GM23338 (cell line): ENCODE measurements at regions not wholly inside any gene's neighbourhood (a gene's known extent, or its start where the extent isn't known, plus 50 kb on each side); places are given as distances from the start of the nearest gene placed in this dataset.

Experiments
- CREB1 ChIP-seq: fragments of 250-450 bp; sonication (Bioruptor Pico); IDR thresholded peaks from 2 replicates; pipeline ENCODE4 v1.5.0; 2020; ENCODE audit warnings: low read depth, mild to moderate bottlenecking, moderate library complexity
- EZH2 ChIP-seq: fragments of 200-600 bp; sonication (generic); IDR thresholded peaks from one replicate; pipeline ENCODE4 v1.8.0; 2017; ENCODE audit warnings: antibody characterized with exemption, mild to moderate bottlenecking, low read depth; ENCODE audit not compliant: unreplicated experiment
- JUNB ChIP-seq: IDR thresholded peaks from one replicate; pipeline ENCODE4 v1.6.1; 2016; ENCODE audit warnings: antibody characterized with exemption; ENCODE audit not compliant: unreplicated experiment
- POLR2AphosphoS5 ChIP-seq: IDR thresholded peaks from 2 replicates; pipeline ENCODE4 v1.6.1; 2016; ENCODE audit warnings: antibody characterized with exemption, low read depth
- TF ChIP-seq, protein P1 (sequence below), 2 experiments: fragments of 200-600 bp in 1 of 2; sonication (generic) in 1 of 2; conservative IDR thresholded peaks; 2 replicates each; pipeline versions ENCODE4 v1.5.1 to v1.6.1; 2016 to 2017; ENCODE audit warnings: antibody characterized with exemption in 2 of 2, low read depth in 2 of 2, mild to moderate bottlenecking in 2 of 2, moderate library complexity in 1 of 2
- TF ChIP-seq, protein P2 (sequence below): IDR thresholded peaks from one replicate; pipeline ENCODE4 v1.6.1; 2018; ENCODE audit warnings: antibody characterized with exemption; ENCODE audit not compliant: unreplicated experiment

- TF ChIP-seq EZH2 (no peak), CREB1 (CRISPR knock-in tag) (no peak), JUNB (no peak), POLR2AphosphoS5 (no peak)
- TF ChIP-seq, protein P1, sequence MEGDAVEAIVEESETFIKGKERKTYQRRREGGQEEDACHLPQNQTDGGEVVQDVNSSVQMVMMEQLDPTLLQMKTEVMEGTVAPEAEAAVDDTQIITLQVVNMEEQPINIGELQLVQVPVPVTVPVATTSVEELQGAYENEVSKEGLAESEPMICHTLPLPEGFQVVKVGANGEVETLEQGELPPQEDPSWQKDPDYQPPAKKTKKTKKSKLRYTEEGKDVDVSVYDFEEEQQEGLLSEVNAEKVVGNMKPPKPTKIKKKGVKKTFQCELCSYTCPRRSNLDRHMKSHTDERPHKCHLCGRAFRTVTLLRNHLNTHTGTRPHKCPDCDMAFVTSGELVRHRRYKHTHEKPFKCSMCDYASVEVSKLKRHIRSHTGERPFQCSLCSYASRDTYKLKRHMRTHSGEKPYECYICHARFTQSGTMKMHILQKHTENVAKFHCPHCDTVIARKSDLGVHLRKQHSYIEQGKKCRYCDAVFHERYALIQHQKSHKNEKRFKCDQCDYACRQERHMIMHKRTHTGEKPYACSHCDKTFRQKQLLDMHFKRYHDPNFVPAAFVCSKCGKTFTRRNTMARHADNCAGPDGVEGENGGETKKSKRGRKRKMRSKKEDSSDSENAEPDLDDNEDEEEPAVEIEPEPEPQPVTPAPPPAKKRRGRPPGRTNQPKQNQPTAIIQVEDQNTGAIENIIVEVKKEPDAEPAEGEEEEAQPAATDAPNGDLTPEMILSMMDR (conservative IDR thresholded peaks at IDR 0.05; ENCODE audit: low read depth in 2 of 2) = no peak
- TF ChIP-seq, protein P2, sequence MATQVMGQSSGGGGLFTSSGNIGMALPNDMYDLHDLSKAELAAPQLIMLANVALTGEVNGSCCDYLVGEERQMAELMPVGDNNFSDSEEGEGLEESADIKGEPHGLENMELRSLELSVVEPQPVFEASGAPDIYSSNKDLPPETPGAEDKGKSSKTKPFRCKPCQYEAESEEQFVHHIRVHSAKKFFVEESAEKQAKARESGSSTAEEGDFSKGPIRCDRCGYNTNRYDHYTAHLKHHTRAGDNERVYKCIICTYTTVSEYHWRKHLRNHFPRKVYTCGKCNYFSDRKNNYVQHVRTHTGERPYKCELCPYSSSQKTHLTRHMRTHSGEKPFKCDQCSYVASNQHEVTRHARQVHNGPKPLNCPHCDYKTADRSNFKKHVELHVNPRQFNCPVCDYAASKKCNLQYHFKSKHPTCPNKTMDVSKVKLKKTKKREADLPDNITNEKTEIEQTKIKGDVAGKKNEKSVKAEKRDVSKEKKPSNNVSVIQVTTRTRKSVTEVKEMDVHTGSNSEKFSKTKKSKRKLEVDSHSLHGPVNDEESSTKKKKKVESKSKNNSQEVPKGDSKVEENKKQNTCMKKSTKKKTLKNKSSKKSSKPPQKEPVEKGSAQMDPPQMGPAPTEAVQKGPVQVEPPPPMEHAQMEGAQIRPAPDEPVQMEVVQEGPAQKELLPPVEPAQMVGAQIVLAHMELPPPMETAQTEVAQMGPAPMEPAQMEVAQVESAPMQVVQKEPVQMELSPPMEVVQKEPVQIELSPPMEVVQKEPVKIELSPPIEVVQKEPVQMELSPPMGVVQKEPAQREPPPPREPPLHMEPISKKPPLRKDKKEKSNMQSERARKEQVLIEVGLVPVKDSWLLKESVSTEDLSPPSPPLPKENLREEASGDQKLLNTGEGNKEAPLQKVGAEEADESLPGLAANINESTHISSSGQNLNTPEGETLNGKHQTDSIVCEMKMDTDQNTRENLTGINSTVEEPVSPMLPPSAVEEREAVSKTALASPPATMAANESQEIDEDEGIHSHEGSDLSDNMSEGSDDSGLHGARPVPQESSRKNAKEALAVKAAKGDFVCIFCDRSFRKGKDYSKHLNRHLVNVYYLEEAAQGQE = no peak
Observed at GRCh38 chr9:12416716-12417115, 276.5 kb upstream of the TYRP1 start.
